D721Med (cell line): ENCODE measurements at regions not wholly inside any gene's neighbourhood (a gene's known extent, or its start where the extent isn't known, plus 50 kb on each side); places are given as distances from the start of the nearest gene placed in this dataset.

Experiments
- DNase-seq: peaks from one replicate; pipeline ENCODE4 v3.0.0; 2011; ENCODE audit warnings: low spot score; ENCODE audit not compliant: insufficient read length
- FAIRE-seq: peaks from 2 replicates; lab custom pipeline; 2011; peaks lifted over from hg19 to GRCh38; lab: Jason Lieb, UNC
- CTCF ChIP-seq: IDR thresholded peaks from 2 replicates; pipeline ENCODE4 v1.5.1; 2012; ENCODE audit warnings: mild to moderate bottlenecking, control low read depth; ENCODE audit not compliant: insufficient read depth; ENCODE audit errors: missing control alignments

GRCh38 chr9:86521977-86522376, 167.8 kb upstream of the TUT7 start:
- TF ChIP-seq CTCF: no peak
- no peak for FAIRE-seq
- DNase-seq: no peak

GRCh38 chr9:86521322-86521721, 167.1 kb upstream of the TUT7 start:
- TF ChIP-seq CTCF: no peak
- DNase-seq: no peak
- no peak for FAIRE-seq

- FAIRE-seq (no peak), DNase-seq (no peak)
- no peak for TF ChIP-seq CTCF
Measured at GRCh38 chr9:86519066-86519615, 164.9 kb upstream of the TUT7 start.

- no peak for TF ChIP-seq CTCF
- FAIRE-seq: no peak
- no peak for DNase-seq
Measured at GRCh38 chr9:86517475-86517874, 163.3 kb upstream of the TUT7 start.

GRCh38 chr9:86516564-86516963, 162.4 kb upstream of the TUT7 start:
- no peak for FAIRE-seq

GRCh38 chr9:86515221-86515620, 161.0 kb upstream of the TUT7 start:
- no peak for TF ChIP-seq CTCF
- FAIRE-seq: no peak

More at GRCh38 chr9:86516564-86516963, 162.4 kb upstream of the TUT7 start:
- no peak for DNase-seq
- no peak for TF ChIP-seq CTCF

GRCh38 chr9:86513429-86513828, 159.2 kb upstream of the TUT7 start:
- no peak for FAIRE-seq
- no peak for TF ChIP-seq CTCF

More at GRCh38 chr9:86515221-86515620, 161.0 kb upstream of the TUT7 start:
- no peak for DNase-seq

More at GRCh38 chr9:86513429-86513828, 159.2 kb upstream of the TUT7 start:
- no peak for DNase-seq
